ENCODE measurements at regions not wholly inside any gene's neighbourhood (a gene's known extent, or its start where the extent isn't known, plus 50 kb on each side); places are given as distances from the start of the nearest gene placed in this dataset.

DNA sequence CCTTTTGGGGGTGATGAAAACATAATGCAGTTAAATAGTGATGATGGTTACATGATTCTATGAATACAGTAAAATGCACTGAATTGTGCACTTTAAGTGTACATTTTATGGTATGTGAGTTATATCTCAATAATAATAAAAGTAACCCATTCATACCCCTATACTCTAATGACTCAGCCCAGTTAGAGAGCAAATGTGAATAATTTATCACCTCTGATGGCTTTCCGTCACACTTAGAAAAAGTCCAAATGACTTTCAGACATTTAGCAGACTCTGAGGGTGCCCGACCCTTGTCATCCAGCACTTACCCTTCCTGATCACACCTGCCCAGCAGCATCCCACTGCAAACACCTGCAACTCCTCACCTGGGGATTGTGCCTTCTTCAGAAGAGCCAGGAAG is 148.1 kb upstream of the MAF start:
- no peak for TF ChIP-seq CTCF (IDR thresholded peaks at IDR 0.05; ENCODE audit: insufficient read depth, low read length, poor library complexity, severe bottlenecking)
- no peak for TF ChIP-seq EZH2phosphoT487 (conservative IDR thresholded peaks at IDR 0.05; ENCODE audit: low read length)

All from SU-DHL-6 (cell line).